ENCODE measurements at regions not wholly inside any gene's neighbourhood (a gene's known extent, or its start where the extent isn't known, plus 50 kb on each side); places are given as distances from the start of the nearest gene placed in this dataset.

- no peak for DNase-seq (ENCODE audit: low read depth)
These were observed 159.4 kb downstream of the MAGEB5 start for GRCh38 chrX:26375346-26375745.

- DNase-seq (ENCODE audit: low read depth): no peak
These were observed 157.9 kb downstream of the MAGEB5 start for GRCh38 chrX:26373829-26374228.

- no peak for DNase-seq (ENCODE audit: low read depth)
These were observed 137.0 kb downstream of the MAGEB5 start for GRCh38 chrX:26352891-26353430.

GRCh38 chrX:26347171-26347570 is 131.2 kb downstream of the MAGEB5 start:
- DNase-seq (ENCODE audit: low read depth): no peak

GRCh38 chrX:26334232-26334631 is 118.3 kb downstream of the MAGEB5 start:
- no peak for DNase-seq (ENCODE audit: low read depth)

GRCh38 chrX:26328608-26329319 is 112.8 kb downstream of the MAGEB5 start:
- DNase-seq (ENCODE audit: low read depth): no peak

GRCh38 chrX:26309262-26309661 is 93.3 kb downstream of the MAGEB5 start:
- no peak for DNase-seq (ENCODE audit: low read depth)

GRCh38 chrX:26295425-26295824 is 79.5 kb downstream of the MAGEB5 start:
- DNase-seq (ENCODE audit: low read depth): no peak

- DNase-seq (ENCODE audit: low read depth): no peak
These were observed 70.9 kb downstream of the MAGEB5 start for GRCh38 chrX:26286836-26287235.

Data from GM04504 (cell line).